Thoracic aorta (tissue), 2 donors: ENCODE measurements at regions not wholly inside any gene's neighbourhood (a gene's known extent, or its start where the extent isn't known, plus 50 kb on each side); places are given as distances from the start of the nearest gene placed in this dataset.

Source experiments
- ATAC-seq: fragments of 150-250 bp; one replicate; pipeline ENCODE4 v1.8.0; 2017; ENCODE audit warnings: low read depth; ENCODE audit not compliant: insufficient number of reproducible peaks, low FRiP score
- DNase-seq: peaks from one replicate; pipeline ENCODE4 v3.0.0-alpha.2; 2020; ENCODE audit warnings: low spot score
- H3K27ac ChIP-seq, 2 donors: fragments of 200-600 bp; sonication (generic); 1 replicate in 1 of 2; 2 replicates in 1 of 2; pipeline ENCODE4 v1.5.1; 2016; ENCODE audit warnings: mild to moderate bottlenecking in 2 of 2, moderate library complexity in 2 of 2
- H3K27me3 ChIP-seq: fragments of 200-600 bp; sonication (generic); replicated peaks from 2 replicates; pipeline ENCODE4 v1.6.0; 2016; ENCODE audit warnings: mild to moderate bottlenecking; ENCODE audit not compliant: insufficient read depth
- H3K36me3 ChIP-seq: fragments of 200-600 bp; sonication (generic); one replicate; pipeline ENCODE4 v1.5.1; 2016
- H3K4me1 ChIP-seq, 2 donors: fragments of 200-600 bp; sonication (generic); 1 replicate in 1 of 2; 2 replicates in 1 of 2; pipeline versions ENCODE4 v1.5.1 to v1.6.0; 2016; ENCODE audit warnings: low read depth in 2 of 2, mild to moderate bottlenecking in 1 of 2; ENCODE audit not compliant: control insufficient read depth in 1 of 2
- H3K4me3 ChIP-seq: fragments of 200-600 bp; sonication (generic); 2 replicates; pipeline ENCODE4 v1.5.1; 2016; ENCODE audit warnings: mild to moderate bottlenecking
- H3K9me3 ChIP-seq: fragments of 200-600 bp; sonication (generic); 2 replicates; pipeline ENCODE4 v1.5.1; 2016
- TF ChIP-seq, protein P1 (sequence below): fragments of 200-600 bp; sonication (generic); IDR thresholded peaks from one replicate; pipeline ENCODE4 v1.5.1; 2019; ENCODE audit warnings: antibody characterized with exemption

DNA sequence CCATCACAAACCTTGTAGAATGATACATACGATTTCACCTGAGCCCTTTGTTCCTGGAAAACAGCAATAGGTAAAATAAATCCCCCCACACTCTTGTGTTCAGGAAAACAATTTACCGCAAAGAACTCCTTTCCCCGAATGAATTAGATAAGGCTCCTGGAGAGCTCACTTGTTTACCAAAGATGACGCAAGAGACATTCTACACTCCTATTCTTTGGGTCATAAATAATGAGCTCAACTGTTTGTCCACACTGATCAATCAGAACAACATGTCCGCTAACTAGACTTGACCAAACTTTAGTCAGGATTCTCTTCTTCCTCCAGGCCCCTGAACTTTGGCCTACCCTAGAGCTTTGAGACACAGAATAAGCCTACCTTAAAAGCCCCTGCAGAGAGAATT, 271.9 kb upstream of the OPRM1 start:
- Histone ChIP-seq H3K27me3 (no peaks in the 10 kb centered on the region), H3K4me1 (no peaks in the 10 kb centered on the region), H3K27ac (no peak overlapping the region), H3K4me3 (no peak overlapping the region), H3K36me3 (no peaks in the 10 kb centered on the region), H3K9me3 (no peaks in the 10 kb centered on the region)
- DNase-seq (no peak), ATAC-seq (no peak)
- TF ChIP-seq, protein P1, sequence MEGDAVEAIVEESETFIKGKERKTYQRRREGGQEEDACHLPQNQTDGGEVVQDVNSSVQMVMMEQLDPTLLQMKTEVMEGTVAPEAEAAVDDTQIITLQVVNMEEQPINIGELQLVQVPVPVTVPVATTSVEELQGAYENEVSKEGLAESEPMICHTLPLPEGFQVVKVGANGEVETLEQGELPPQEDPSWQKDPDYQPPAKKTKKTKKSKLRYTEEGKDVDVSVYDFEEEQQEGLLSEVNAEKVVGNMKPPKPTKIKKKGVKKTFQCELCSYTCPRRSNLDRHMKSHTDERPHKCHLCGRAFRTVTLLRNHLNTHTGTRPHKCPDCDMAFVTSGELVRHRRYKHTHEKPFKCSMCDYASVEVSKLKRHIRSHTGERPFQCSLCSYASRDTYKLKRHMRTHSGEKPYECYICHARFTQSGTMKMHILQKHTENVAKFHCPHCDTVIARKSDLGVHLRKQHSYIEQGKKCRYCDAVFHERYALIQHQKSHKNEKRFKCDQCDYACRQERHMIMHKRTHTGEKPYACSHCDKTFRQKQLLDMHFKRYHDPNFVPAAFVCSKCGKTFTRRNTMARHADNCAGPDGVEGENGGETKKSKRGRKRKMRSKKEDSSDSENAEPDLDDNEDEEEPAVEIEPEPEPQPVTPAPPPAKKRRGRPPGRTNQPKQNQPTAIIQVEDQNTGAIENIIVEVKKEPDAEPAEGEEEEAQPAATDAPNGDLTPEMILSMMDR: no peak

DNA sequence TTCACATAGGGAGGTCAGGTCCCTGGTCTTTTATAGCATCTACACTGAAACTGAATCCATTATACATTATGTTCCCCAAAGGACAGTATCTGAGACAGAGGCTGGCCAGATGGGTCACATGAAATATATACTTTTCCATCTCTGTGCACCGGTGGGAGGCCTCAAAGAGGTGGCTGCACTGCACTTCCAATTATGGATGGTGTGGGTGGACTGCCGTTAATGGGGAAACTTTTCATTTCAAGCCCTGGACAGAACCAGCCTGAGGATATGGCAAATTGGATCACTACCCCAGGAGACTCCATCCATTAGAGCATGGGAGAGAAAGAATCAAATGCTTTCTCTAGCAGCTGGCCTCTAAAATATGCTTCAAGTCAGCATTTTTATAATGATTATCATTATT, 280.5 kb upstream of the OPRM1 start:
- H3K27me3 ChIP-seq: no peaks in the 10 kb centered on the region
- TF ChIP-seq, protein P1: no peak
- no peaks in the 10 kb centered on the region for H3K9me3 ChIP-seq
- H3K4me1 ChIP-seq: no peaks in the 10 kb centered on the region
- no peak for ATAC-seq
- no peak for DNase-seq
- H3K4me3 ChIP-seq: no peak overlapping the region
- H3K36me3 ChIP-seq: no peaks in the 10 kb centered on the region
- H3K27ac ChIP-seq: no peak overlapping the region

DNA sequence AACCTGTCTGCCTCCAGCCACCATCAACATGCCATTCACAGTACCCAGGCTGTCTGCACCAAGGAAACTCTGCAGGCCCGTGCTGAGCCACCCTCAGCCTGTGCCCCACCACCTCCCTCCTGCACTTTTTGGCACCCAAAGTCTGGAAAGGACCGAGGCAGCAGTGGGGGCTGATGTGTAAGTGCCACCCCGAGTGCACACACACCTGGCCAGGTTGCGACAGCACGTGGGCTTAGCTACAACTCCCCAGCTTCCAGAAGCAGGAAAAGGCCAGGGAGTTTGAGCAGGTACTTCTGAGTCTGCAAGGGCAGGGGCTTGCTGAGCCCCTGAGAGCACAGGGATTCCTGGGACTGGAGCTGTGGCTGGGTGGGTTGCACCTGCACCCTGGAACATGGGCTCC, 303.3 kb upstream of the OPRM1 start:
- DNase-seq (no peak), ATAC-seq (no peak)
- TF ChIP-seq, protein P1: no peak
- Histone ChIP-seq H3K4me1 (no peaks in the 10 kb centered on the region), H3K9me3 (no peaks in the 10 kb centered on the region), H3K36me3 (no peaks in the 10 kb centered on the region), H3K27ac (no peak overlapping the region), H3K27me3 (no peaks in the 10 kb centered on the region), H3K4me3 (no peak overlapping the region)

DNA sequence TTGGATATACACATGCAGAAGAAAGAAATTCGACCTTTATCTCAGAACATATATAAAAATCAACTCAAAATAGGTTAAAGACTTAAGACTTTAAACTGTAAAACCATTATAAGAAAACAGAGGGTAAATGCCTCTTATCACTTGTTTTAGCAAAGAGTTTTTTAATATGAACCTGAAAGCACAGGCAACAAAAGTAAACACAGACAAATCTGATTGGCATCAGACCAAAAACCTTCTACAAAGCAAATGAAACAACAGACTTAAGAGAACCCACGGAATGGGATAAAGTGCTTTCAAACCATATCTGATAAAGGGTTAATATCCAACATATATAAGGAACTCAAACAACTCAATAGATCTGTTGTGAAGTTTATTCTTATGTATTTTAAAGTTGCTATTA, 309.9 kb upstream of the OPRM1 start:
- Histone ChIP-seq H3K36me3 (no peaks in the 10 kb centered on the region), H3K4me1 (no peaks in the 10 kb centered on the region), H3K4me3 (no peak overlapping the region), H3K27me3 (no peaks in the 10 kb centered on the region), H3K27ac (no peak overlapping the region), H3K9me3 (no peaks in the 10 kb centered on the region)
- DNase-seq (no peak), ATAC-seq (no peak)
- TF ChIP-seq, protein P1: no peak

DNA sequence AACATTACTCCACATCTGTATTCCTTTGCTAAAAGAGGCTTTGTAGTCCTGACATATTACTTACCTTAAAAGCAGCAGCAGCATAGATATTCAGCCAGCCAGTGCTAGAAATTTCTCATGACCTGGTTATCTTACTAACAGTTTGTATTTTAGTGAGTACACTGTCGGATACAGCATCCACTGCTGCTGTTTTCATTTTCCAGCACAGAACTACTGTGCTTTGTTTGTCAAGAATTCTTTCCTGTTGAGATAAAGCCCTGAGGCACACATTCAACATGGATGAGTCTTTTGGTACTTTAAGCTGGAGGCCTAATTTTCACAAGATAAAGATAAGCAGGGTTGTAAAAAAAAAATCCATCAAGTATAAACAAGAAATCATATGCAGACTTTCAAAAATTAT, 311.2 kb upstream of the OPRM1 start:
- Histone ChIP-seq H3K36me3 (no peaks in the 10 kb centered on the region), H3K27me3 (no peaks in the 10 kb centered on the region), H3K4me1 (no peaks in the 10 kb centered on the region), H3K9me3 (no peaks in the 10 kb centered on the region), H3K27ac (no peak overlapping the region), H3K4me3 (no peak overlapping the region)
- TF ChIP-seq, protein P1: no peak
- ATAC-seq (no peak), DNase-seq (no peak)
